SK-N-SH (cell line): ENCODE measurements at regions not wholly inside any gene's neighbourhood (a gene's known extent, or its start where the extent isn't known, plus 50 kb on each side); places are given as distances from the start of the nearest gene placed in this dataset.

ENCODE experiments used
- CTCF ChIP-seq: fragments of 200-600 bp; sonication (generic); IDR thresholded peaks from 2 replicates; pipeline ENCODE4 v1.6.1; 2017; ENCODE audit warnings: antibody characterized with exemption, mild to moderate bottlenecking, moderate library complexity
- POLR2AphosphoS5 ChIP-seq: IDR thresholded peaks from 2 replicates; pipeline ENCODE4 v1.6.1; 2012; ENCODE audit warnings: low read depth, low read length
- RFX5 ChIP-seq: IDR thresholded peaks from 2 replicates; pipeline ENCODE4 v1.6.1; 2012; ENCODE audit warnings: mild to moderate bottlenecking, improper control_type of control experiment, low read length

GRCh38 chr6:142011775-142012174 is 121.0 kb upstream of the GJE1 start:
- TF ChIP-seq RFX5 (no peak), POLR2AphosphoS5 (no peak), CTCF (no peak)
